Type B pancreatic cell (in vitro differentiated cells): ENCODE measurements at regions not wholly inside any gene's neighbourhood (a gene's known extent, or its start where the extent isn't known, plus 50 kb on each side); places are given as distances from the start of the nearest gene placed in this dataset.

Experiments
- DNase-seq: peaks from one replicate; pipeline ENCODE4 v3.0.0; 2021; ENCODE audit warnings: mixed read lengths; ENCODE audit not compliant: unreplicated experiment; ENCODE audit errors: extremely low spot score
- H3K27ac Mint-ChIP-seq: 2 replicates; pipeline ENCODE4 v1.8.0; 2021; ENCODE audit warnings: mild to moderate bottlenecking, mixed read lengths
- H3K27me3 Mint-ChIP-seq: 2 replicates; pipeline ENCODE4 v1.8.0; 2021; ENCODE audit warnings: mixed read lengths
- H3K36me3 Mint-ChIP-seq: 2 replicates; pipeline ENCODE4 v1.8.0; 2021; ENCODE audit warnings: mixed read lengths
- H3K4me1 Mint-ChIP-seq: one replicate; pipeline ENCODE4 v1.8.0; 2021; ENCODE audit warnings: mixed read lengths; ENCODE audit not compliant: unreplicated experiment
- H3K4me3 Mint-ChIP-seq: 2 replicates; pipeline ENCODE4 v1.8.0; 2021; ENCODE audit warnings: mild to moderate bottlenecking, mixed read lengths
- H3K9me3 Mint-ChIP-seq: 2 replicates; pipeline ENCODE4 v1.8.0; 2021; ENCODE audit warnings: mixed read lengths
- TF ChIP-seq, protein P1 (sequence below): fragments of 200-600 bp; sonication (generic); conservative IDR thresholded peaks from 2 replicates; pipeline ENCODE4 v1.5.0; 2021; ENCODE audit warnings: antibody characterized with exemption, mild to moderate bottlenecking

DNA sequence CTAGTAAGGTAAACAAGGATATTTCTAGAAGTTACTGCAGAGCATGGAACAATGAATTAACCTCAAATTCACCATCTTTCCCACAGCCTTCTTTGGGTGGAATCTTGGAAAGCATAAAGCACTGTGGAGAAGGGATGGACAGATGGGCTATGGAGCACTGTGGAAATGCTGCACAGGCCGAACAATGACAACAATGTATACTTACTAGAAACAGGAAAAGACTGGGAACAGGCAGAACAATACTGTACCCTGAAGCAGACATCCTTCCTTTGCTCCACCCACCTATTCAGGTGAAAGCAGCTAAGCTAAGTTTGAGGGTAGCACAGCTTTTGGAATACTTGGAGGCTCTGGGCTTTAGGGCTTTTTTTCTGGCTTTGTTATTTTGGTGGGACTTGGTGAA, 250.6 kb upstream of the KLF8 start:
- Mint-ChIP-seq H3K4me3 (no peak overlapping the region), H3K36me3 (no peaks in the 10 kb centered on the region), H3K27ac (no peak overlapping the region), H3K9me3 (peaks cover 5% of the 10 kb centered on the region), H3K27me3 (no peaks in the 10 kb centered on the region), H3K4me1 (no peaks in the 10 kb centered on the region)
- no peak for DNase-seq
- TF ChIP-seq, protein P1, sequence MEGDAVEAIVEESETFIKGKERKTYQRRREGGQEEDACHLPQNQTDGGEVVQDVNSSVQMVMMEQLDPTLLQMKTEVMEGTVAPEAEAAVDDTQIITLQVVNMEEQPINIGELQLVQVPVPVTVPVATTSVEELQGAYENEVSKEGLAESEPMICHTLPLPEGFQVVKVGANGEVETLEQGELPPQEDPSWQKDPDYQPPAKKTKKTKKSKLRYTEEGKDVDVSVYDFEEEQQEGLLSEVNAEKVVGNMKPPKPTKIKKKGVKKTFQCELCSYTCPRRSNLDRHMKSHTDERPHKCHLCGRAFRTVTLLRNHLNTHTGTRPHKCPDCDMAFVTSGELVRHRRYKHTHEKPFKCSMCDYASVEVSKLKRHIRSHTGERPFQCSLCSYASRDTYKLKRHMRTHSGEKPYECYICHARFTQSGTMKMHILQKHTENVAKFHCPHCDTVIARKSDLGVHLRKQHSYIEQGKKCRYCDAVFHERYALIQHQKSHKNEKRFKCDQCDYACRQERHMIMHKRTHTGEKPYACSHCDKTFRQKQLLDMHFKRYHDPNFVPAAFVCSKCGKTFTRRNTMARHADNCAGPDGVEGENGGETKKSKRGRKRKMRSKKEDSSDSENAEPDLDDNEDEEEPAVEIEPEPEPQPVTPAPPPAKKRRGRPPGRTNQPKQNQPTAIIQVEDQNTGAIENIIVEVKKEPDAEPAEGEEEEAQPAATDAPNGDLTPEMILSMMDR = no peak

DNA sequence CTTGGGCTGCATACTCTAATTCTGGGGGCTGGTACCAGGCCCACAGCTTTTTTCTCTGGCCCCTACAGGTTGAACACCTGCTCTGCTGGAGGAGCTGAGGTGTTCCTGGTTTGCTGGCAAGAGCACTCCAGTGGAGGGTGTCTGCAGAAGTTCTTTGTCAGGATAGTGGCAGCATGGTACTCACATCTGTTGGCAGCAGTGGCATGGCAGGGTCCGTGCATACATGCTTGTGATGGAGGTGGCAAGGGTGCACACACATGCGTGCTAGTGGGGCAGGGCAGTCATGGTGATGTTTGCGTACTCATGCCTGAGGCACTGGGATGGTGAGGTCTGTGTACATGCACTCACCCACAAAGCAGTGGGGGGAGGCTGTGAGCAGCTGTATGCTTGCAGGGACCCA, 235.5 kb upstream of the KLF8 start:
- Mint-ChIP-seq H3K36me3 (no peaks in the 10 kb centered on the region), H3K27ac (no peak overlapping the region), H3K27me3 (no peaks in the 10 kb centered on the region), H3K9me3 (peaks cover 5% of the 10 kb centered on the region), H3K4me1 (no peaks in the 10 kb centered on the region), H3K4me3 (no peak overlapping the region)
- no peak for DNase-seq
- TF ChIP-seq, protein P1 = no peak

DNA sequence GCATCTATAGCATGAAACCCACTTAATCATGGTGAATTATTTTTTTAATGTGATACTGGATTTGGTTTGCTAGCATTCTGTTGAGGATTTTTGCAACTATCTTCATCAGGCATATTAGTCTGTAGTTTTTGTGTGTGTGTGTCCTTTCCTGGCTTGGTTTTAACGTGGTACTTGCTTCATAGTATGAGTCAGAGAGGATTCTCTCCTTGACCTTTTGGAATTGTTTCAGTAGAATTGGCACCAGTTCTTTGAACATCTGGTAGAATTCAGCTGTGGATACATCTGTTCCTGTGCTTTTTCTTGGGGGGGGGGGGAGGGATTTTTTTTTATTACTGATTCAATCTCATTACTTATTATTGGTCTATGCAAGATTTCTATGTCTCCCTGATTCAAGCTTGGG, 232.0 kb upstream of the KLF8 start:
- no peak overlapping the region for H3K27ac Mint-ChIP-seq
- no peak for DNase-seq
- TF ChIP-seq, protein P1 = no peak
- H3K36me3 Mint-ChIP-seq = no peaks in the 10 kb centered on the region
- no peaks in the 10 kb centered on the region for H3K27me3 Mint-ChIP-seq
- H3K4me3 Mint-ChIP-seq = no peak overlapping the region
- H3K9me3 Mint-ChIP-seq = no peaks in the 10 kb centered on the region
- no peaks in the 10 kb centered on the region for H3K4me1 Mint-ChIP-seq

DNA sequence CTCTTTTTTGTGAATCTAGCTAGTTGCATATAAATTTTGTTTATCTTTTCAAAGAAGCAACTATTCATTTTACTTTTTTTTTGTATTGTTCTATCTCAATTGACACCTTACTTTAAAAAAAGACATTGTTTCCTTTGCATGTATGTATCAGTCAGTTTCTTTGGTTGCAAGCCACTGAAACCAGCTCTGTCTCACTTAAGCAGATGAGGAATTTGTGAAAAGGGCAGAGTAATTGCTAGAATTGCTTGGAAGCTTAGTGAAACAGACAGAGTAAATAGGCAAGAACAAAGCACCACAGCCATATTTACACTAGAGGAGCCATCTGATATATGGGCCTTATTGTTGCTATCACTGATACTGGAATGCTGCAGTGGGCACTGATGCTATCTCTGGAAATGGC, 231.4 kb upstream of the KLF8 start:
- TF ChIP-seq, protein P1 = no peak
- Mint-ChIP-seq H3K4me3 (no peak overlapping the region), H3K4me1 (no peaks in the 10 kb centered on the region), H3K36me3 (no peaks in the 10 kb centered on the region), H3K9me3 (no peaks in the 10 kb centered on the region), H3K27ac (no peak overlapping the region), H3K27me3 (no peaks in the 10 kb centered on the region)
- DNase-seq = no peak

DNA sequence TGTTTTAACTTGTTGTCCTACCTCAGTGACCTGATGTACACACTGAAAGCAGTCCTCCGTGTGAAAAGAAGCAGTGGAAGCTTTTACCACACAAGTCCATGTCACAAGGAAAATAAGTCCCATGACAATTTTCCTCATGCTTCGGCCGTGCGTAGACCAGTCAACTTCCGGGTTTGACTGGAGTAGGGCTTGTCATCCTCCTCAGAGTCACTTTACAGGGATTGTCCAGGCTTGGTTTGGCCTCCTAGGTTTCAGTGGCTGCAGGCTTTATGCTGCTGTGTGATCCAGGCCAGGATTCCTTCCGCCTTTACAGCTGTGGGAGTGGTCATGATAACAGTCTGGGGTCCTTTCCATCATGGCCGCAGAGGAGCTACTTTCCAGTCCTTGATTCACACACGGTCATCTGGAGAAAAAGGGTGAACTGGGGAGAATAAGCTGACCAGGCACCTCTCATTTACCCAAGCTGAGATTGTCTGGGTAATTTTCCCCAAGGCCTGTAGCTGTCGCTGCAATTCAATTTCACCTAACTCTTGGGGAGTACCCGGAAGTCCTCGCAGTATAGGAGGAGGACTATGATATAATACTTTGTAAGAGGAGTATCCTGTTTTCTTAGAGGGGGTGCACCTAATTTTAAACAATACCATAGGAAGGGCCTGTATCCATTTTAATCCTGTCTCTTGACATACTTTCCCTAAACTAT, 206.1 kb upstream of the KLF8 start:
- Mint-ChIP-seq H3K27ac (no peak overlapping the region), H3K4me3 (no peak overlapping the region), H3K36me3 (no peaks in the 10 kb centered on the region), H3K27me3 (no peaks in the 10 kb centered on the region), H3K4me1 (no peaks in the 10 kb centered on the region), H3K9me3 (peaks cover 5% of the 10 kb centered on the region)
- TF ChIP-seq, protein P1 = no peak
- no peak for DNase-seq

DNA sequence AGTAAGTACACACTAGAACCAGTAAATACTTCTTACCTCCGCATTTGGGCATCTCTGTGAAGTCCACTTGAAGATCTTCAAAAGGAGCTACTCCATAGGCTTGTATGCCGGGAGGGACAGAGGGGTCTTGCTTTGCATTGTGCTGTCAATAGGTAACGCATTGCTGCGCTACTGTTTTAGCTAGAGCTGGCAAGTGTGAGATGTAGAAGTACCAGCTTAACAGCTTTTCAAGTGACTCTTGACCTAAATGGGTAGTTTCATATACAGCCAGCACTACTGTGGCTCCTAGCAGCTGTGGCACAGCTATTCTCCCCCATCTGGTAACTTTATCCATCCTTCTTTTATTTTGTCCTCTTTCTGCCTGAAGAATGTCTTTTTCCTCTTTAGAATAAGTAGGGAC, 205.3 kb upstream of the KLF8 start:
- TF ChIP-seq, protein P1 = no peak
- Mint-ChIP-seq H3K9me3 (peaks cover 5% of the 10 kb centered on the region), H3K4me1 (no peaks in the 10 kb centered on the region), H3K27ac (no peak overlapping the region), H3K36me3 (no peaks in the 10 kb centered on the region), H3K4me3 (no peak overlapping the region), H3K27me3 (no peaks in the 10 kb centered on the region)
- DNase-seq = no peak
